K562 (cell line): ENCODE measurements at regions not wholly inside any gene's neighbourhood (a gene's known extent, or its start where the extent isn't known, plus 50 kb on each side); places are given as distances from the start of the nearest gene placed in this dataset.

ENCODE experiments used
- E4F1 ChIP-seq: fragments of 250-450 bp; sonication (Bioruptor Pico); IDR thresholded peaks from 2 replicates; pipeline ENCODE4 v1.5.0; 2021; ENCODE audit warnings: mild to moderate bottlenecking, borderline replicate concordance
- FOXA1 ChIP-seq: fragments of 450-650 bp; IDR thresholded peaks from 2 replicates; pipeline ENCODE4 v1.6.1; 2016; ENCODE audit warnings: mild to moderate bottlenecking, borderline replicate concordance
- FOXM1 ChIP-seq, 2 experiments: fragments of 450-650 bp in 1 of 2; sonication (generic) in 1 of 2; formaldehyde crosslinking in 1 of 2; IDR thresholded peaks; 2 replicates each; pipeline versions ENCODE4 v1.6.1 to v1.9.0; 2017 to 2022; ENCODE audit warnings: low read depth in 2 of 2, mild to moderate bottlenecking in 2 of 2, missing genetic modification reagents in 1 of 2, moderate library complexity in 1 of 2
- GTF2A2 ChIP-seq: IDR thresholded peaks from 2 replicates; pipeline ENCODE4 v1.6.1; 2016; ENCODE audit warnings: mild to moderate bottlenecking, missing genetic modification characterization, missing compliant biosample characterization
- JUND ChIP-seq, 2 experiments: IDR thresholded peaks; 2 replicates in 1 of 2; 3 replicates in 1 of 2; pipeline ENCODE4 v1.6.1; 2011; ENCODE audit warnings: borderline replicate concordance in 2 of 2, low read depth in 2 of 2, low read length in 2 of 2, improper control_type of control experiment in 1 of 2, missing biosample characterization in 1 of 2, missing genetic modification characterization in 1 of 2, missing genetic modification reagents in 1 of 2
- MCM2 ChIP-seq: fragments of 450-650 bp; IDR thresholded peaks from 2 replicates; pipeline ENCODE4 v1.6.1; 2017; ENCODE audit warnings: low read depth, mild to moderate bottlenecking
- MED1 ChIP-seq: sonication (generic); formaldehyde crosslinking; IDR thresholded peaks from 2 replicates; pipeline ENCODE4 v1.8.1; 2023; ENCODE audit warnings: missing genetic modification reagents, borderline replicate concordance
- NFRKB ChIP-seq: fragments of 450-650 bp; IDR thresholded peaks from 2 replicates; pipeline ENCODE4 v1.6.1; 2016; ENCODE audit warnings: low read depth
- RFX1 ChIP-seq: fragments of 450-650 bp; IDR thresholded peaks from 2 replicates; pipeline ENCODE4 v1.6.1; 2016; ENCODE audit warnings: mild to moderate bottlenecking, moderate library complexity
- SIRT6 ChIP-seq: IDR thresholded peaks from one replicate; pipeline ENCODE4 v1.6.1; 2012; ENCODE audit warnings: low read depth, mild to moderate bottlenecking, control low read depth, inconsistent platforms, low read length, moderate library complexity
- STAT5A ChIP-seq: IDR thresholded peaks from 2 replicates; pipeline ENCODE4 v1.6.1; 2012; ENCODE audit warnings: low read length, inconsistent platforms, borderline replicate concordance
- SUPT5H ChIP-seq: fragments of 450-650 bp; IDR thresholded peaks from 2 replicates; pipeline ENCODE4 v1.6.1; 2016
- ZEB2 ChIP-seq: fragments of 450-650 bp; IDR thresholded peaks from 2 replicates; pipeline ENCODE4 v1.6.1; 2016
- ZFP1 ChIP-seq: fragments of 450-650 bp; formaldehyde crosslinking; IDR thresholded peaks from 2 replicates; pipeline ENCODE4 v1.4.0; 2020; ENCODE audit warnings: mild to moderate bottlenecking, mixed read lengths
- ZFPM2 ChIP-seq: fragments of 250-450 bp; sonication (Bioruptor Pico); IDR thresholded peaks from 2 replicates; pipeline ENCODE4 v1.5.1; 2022; ENCODE audit warnings: mild to moderate bottlenecking
- ZNF274 ChIP-seq: IDR thresholded peaks from 2 replicates; pipeline ENCODE4 v1.6.1; 2011; ENCODE audit warnings: low read depth, mild to moderate bottlenecking, low read length, moderate library complexity, borderline replicate concordance
- TF ChIP-seq, protein P1 (sequence below): sonication (generic); formaldehyde crosslinking; IDR thresholded peaks from 2 replicates; pipeline ENCODE4 v1.9.0; 2022; ENCODE audit warnings: mild to moderate bottlenecking, missing genetic modification reagents
- TF ChIP-seq, protein P2 (sequence below), 2 experiments: IDR thresholded peaks in 1 of 2; conservative IDR thresholded peaks in 1 of 2; 2 replicates each; pipeline ENCODE4 v1.6.1; 2016; ENCODE audit warnings: low read depth in 2 of 2, mild to moderate bottlenecking in 1 of 2, missing compliant biosample characterization in 1 of 2, missing genetic modification characterization in 1 of 2, moderate library complexity in 1 of 2
- TF ChIP-seq, protein P3 (sequence below): fragments of 250-450 bp; sonication (Bioruptor Pico); IDR thresholded peaks from 2 replicates; pipeline ENCODE4 v1.5.1; 2021; ENCODE audit warnings: mild to moderate bottlenecking
- TF ChIP-seq, protein P4 (sequence below): fragments of 450-650 bp; IDR thresholded peaks from 2 replicates; pipeline ENCODE4 v1.6.1; 2016

DNA sequence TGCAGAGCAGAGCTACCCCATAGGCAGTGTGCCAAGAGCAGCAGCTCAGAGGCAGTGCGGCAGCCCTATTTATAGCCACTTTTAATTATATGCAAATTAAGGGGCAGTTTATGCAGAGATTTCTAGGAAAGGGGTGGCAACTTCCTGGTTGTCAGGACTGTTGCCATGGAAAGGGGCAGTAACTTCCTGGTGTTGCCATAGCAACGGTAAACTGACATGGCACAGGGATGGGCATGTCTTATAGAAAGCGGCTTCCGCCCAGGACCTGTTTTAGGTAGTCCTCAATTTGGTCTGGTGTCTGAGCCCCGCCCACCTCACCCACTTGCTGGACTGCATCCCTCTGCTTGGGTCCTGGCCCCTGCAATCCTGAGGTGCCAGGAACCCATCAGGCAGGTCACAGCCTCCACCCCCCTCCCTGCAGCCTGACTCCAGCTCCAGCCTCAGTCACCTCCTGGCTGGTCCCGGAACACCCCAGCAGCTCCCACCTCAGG, 115.8 kb downstream of the TMEM130 start (continued):
- TF ChIP-seq, protein P1, sequence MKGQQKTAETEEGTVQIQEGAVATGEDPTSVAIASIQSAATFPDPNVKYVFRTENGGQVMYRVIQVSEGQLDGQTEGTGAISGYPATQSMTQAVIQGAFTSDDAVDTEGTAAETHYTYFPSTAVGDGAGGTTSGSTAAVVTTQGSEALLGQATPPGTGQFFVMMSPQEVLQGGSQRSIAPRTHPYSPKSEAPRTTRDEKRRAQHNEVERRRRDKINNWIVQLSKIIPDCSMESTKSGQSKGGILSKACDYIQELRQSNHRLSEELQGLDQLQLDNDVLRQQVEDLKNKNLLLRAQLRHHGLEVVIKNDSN (CRISPR knock-in tag) = no peak
- TF ChIP-seq SIRT6 (no peak), ZNF274 (no peak), GTF2A2 (tag) (no peak), JUND (IDR thresholded peaks at IDR 0.05; ENCODE audit: borderline replicate concordance, low read depth, low read length) (no peak), JUND (tag; IDR thresholded peaks at IDR 0.05; ENCODE audit: borderline replicate concordance, low read depth, low read length) (no peak), FOXA1 (no peak), RFX1 (peak; percentile 96), ZFP1 (CRISPR knock-in tag) (no peak), ZEB2 (no peak), ZFPM2 (no peak), NFRKB (no peak), FOXM1 (IDR thresholded peaks at IDR 0.05; ENCODE audit: low read depth) (no peak), FOXM1 (CRISPR knock-in tag; IDR thresholded peaks at IDR 0.05; ENCODE audit: low read depth) (no peak), MED1 (CRISPR knock-in tag) (no peak), E4F1 (CRISPR knock-in tag) (no peak), SUPT5H (no peak), STAT5A (peak; percentile 55; the same call in 1 of the 2 replicates), MCM2 (no peak)
- TF ChIP-seq, protein P2, sequence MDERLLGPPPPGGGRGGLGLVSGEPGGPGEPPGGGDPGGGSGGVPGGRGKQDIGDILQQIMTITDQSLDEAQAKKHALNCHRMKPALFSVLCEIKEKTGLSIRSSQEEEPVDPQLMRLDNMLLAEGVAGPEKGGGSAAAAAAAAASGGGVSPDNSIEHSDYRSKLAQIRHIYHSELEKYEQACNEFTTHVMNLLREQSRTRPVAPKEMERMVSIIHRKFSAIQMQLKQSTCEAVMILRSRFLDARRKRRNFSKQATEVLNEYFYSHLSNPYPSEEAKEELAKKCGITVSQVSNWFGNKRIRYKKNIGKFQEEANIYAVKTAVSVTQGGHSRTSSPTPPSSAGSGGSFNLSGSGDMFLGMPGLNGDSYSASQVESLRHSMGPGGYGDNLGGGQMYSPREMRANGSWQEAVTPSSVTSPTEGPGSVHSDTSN (CRISPR knock-in tag; IDR thresholded peaks at IDR 0.05; ENCODE audit: low read depth) = no peak
- TF ChIP-seq, protein P2 (tag; conservative IDR thresholded peaks at IDR 0.05; ENCODE audit: low read depth) = 0 out of 2 replicates have a peak, but pooled peaks have one; percentile 22
- TF ChIP-seq, protein P3, sequence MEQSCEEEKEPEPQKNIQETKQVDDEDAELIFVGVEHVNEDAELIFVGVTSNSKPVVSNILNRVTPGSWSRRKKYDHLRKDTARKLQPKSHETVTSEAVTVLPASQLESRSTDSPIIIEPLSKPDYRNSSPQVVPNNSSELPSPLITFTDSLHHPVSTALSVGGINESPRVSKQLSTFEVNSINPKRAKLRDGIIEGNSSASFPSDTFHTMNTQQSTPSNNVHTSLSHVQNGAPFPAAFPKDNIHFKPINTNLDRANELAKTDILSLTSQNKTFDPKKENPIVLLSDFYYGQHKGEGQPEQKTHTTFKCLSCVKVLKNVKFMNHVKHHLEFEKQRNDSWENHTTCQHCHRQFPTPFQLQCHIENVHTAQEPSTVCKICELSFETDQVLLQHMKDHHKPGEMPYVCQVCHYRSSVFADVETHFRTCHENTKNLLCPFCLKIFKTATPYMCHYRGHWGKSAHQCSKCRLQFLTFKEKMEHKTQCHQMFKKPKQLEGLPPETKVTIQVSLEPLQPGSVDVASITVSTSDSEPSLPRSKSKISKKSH (CRISPR knock-in tag) = no peak
- TF ChIP-seq, protein P4, sequence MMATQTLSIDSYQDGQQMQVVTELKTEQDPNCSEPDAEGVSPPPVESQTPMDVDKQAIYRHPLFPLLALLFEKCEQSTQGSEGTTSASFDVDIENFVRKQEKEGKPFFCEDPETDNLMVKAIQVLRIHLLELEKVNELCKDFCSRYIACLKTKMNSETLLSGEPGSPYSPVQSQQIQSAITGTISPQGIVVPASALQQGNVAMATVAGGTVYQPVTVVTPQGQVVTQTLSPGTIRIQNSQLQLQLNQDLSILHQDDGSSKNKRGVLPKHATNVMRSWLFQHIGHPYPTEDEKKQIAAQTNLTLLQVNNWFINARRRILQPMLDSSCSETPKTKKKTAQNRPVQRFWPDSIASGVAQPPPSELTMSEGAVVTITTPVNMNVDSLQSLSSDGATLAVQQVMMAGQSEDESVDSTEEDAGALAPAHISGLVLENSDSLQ = peak; percentile 78
